ENCODE measurements at regions not wholly inside any gene's neighbourhood (a gene's known extent, or its start where the extent isn't known, plus 50 kb on each side); places are given as distances from the start of the nearest gene placed in this dataset.

DNA sequence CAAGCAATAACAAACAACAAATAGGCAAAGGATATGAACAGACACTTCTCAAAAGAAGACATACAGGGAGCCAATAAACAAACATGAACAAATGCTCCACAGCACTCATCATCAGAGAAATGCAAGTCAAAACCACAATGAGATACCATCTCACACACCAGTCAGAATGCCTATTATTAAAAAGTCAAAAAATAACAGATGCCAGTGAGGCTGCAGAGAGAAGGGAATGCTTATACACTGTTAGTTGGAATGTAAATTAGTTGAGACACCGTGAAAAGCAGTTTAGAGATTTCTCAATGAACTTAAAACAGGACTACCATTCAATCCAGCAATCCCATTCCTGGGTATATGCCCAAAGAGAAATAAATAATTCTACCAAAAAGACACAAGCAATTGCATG lies 129.8 kb upstream of the MAGEB2 start (continued):
- no peak for TF ChIP-seq ZNF462 (CRISPR knock-in tag; IDR thresholded peaks at IDR 0.05)
- no peak for TF ChIP-seq ZNF331 (CRISPR knock-in tag; IDR thresholded peaks at IDR 0.05; ENCODE audit: low read depth)
- TF ChIP-seq EZH2 (IDR thresholded peaks at IDR 0.05; ENCODE audit: low read depth, unreplicated experiment) = no peak
- TF ChIP-seq ZNF114 (CRISPR knock-in tag; IDR thresholded peaks at IDR 0.05) = no peak

DNA sequence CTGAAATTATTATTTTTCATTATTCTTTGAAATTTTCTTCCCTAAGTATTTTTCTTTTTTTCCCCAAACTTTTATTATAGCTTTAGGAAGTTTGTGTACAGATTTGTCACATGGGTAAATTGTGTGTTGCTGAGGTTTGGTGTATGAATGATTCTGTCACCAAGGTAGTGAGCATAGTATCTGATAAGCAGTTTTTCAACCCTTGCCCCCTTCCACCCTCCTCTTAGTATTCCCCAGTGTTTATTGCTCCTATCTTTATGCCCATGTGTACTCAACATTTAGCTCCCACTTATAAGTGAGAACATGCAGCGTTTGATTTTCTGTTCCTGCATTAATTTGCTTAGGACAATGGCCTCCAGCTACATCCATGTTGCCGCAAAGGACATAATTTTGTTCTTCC lies 103.9 kb upstream of the MAGEB2 start:
- DNase-seq (ENCODE audit: low spot score) (no peak), ATAC-seq (no peak)
- H3K4me1 ChIP-seq (ENCODE audit: insufficient read depth) = no peaks in the 10 kb centered on the region
- TF ChIP-seq NANOG (IDR thresholded peaks at IDR 0.05; ENCODE audit: borderline replicate concordance) (no peak), STAT1 (IDR thresholded peaks at IDR 0.05; ENCODE audit: unreplicated experiment) (no peak), JUNB (IDR thresholded peaks at IDR 0.05; ENCODE audit: unreplicated experiment) (no peak)
- H4K20me1 ChIP-seq (replicated peaks; ENCODE audit: insufficient read depth) = no peaks in the 10 kb centered on the region
- no peaks in the 10 kb centered on the region for H3K79me2 ChIP-seq (replicated peaks; ENCODE audit: insufficient read depth)
- Mint-ChIP-seq H3K4me3 (no peak overlapping the region), H3K27me3 (ENCODE audit: insufficient read depth, low read depth, poor library complexity) (no peaks in the 10 kb centered on the region), H3K27ac (no peak overlapping the region), H3K9me3 (no peaks in the 10 kb centered on the region), H3K36me3 (ENCODE audit: low read depth) (no peaks in the 10 kb centered on the region), H3K4me1 (no peaks in the 10 kb centered on the region)
- H3K27ac ChIP-seq (ENCODE audit: low read depth) = no peak overlapping the region
- no peaks in the 10 kb centered on the region for H3K36me3 ChIP-seq (ENCODE audit: insufficient read depth)
- H3F3A ChIP-seq (replicated peaks; ENCODE audit: low read depth) = no peaks in the 10 kb centered on the region
- H2AFZ ChIP-seq = no peak overlapping the region
- H3K9me2 ChIP-seq (ENCODE audit: insufficient read depth) = no peaks in the 10 kb centered on the region
- no peak overlapping the region for H3K4me3 ChIP-seq
- H3K27me3 ChIP-seq (ENCODE audit: insufficient read depth) = no peaks in the 10 kb centered on the region
- no peak overlapping the region for H3K4me2 ChIP-seq

Data from GM23338 (cell line).